Keratinocyte (primary cell): ENCODE measurements at regions not wholly inside any gene's neighbourhood (a gene's known extent, or its start where the extent isn't known, plus 50 kb on each side); places are given as distances from the start of the nearest gene placed in this dataset.

Source experiments
- EZH2 ChIP-seq: IDR thresholded peaks from one replicate; pipeline ENCODE4 v1.6.1; 2012; ENCODE audit warnings: inconsistent platforms, mild to moderate bottlenecking, low read length, moderate library complexity
- TF ChIP-seq, protein P1 (sequence below), 3 experiments: IDR thresholded peaks in 1 of 3; conservative IDR thresholded peaks in 1 of 3; optimal IDR thresholded peaks in 1 of 3; 2 replicates in 2 of 3; 3 replicates in 1 of 3; pipeline versions ENCODE3 to v1.5.1; 2011; ENCODE audit warnings: low read length in 3 of 3, mild to moderate bottlenecking in 3 of 3, moderate library complexity in 2 of 3, control low read depth in 1 of 3, inconsistent platforms in 1 of 3; ENCODE audit not compliant: insufficient read depth in 2 of 3; ENCODE audit errors: extremely low read depth in 1 of 3

DNA sequence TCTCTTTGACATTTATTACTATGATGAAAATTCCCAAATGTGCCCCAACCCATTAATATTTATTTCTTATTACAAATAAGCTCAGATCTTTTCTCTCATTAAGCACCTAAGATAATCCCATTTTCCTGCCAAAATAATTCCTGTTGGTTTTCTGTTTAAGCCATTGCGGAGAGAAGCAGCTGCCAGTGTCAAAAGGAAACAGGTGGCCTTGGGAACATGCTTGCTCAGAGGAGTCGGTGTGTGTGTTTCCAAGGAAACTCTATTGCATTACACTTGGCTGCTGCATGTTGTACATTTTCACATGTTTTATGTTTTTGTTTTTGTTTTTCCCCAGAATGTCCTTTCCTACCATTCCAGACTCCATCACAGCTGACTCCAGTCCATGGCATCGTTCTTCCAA is 56.4 kb downstream of the CD24 start:
- TF ChIP-seq, protein P1, sequence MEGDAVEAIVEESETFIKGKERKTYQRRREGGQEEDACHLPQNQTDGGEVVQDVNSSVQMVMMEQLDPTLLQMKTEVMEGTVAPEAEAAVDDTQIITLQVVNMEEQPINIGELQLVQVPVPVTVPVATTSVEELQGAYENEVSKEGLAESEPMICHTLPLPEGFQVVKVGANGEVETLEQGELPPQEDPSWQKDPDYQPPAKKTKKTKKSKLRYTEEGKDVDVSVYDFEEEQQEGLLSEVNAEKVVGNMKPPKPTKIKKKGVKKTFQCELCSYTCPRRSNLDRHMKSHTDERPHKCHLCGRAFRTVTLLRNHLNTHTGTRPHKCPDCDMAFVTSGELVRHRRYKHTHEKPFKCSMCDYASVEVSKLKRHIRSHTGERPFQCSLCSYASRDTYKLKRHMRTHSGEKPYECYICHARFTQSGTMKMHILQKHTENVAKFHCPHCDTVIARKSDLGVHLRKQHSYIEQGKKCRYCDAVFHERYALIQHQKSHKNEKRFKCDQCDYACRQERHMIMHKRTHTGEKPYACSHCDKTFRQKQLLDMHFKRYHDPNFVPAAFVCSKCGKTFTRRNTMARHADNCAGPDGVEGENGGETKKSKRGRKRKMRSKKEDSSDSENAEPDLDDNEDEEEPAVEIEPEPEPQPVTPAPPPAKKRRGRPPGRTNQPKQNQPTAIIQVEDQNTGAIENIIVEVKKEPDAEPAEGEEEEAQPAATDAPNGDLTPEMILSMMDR (optimal IDR thresholded peaks at IDR 0.05 in 1 of 3, IDR thresholded peaks at IDR 0.05 in 1 of 3, conservative IDR thresholded peaks at IDR 0.05 in 1 of 3; ENCODE audit: extremely low read depth in 1 of 3, insufficient read depth in 2 of 3, low read length in 3 of 3): no peak
- no peak for TF ChIP-seq EZH2
